ENCODE measurements at regions not wholly inside any gene's neighbourhood (a gene's known extent, or its start where the extent isn't known, plus 50 kb on each side); places are given as distances from the start of the nearest gene placed in this dataset.

- ChIA-PET POLR2A (no interaction called here), CTCF (no interaction called here)
- DNase-seq = no peak
- no peak for ATAC-seq (ENCODE audit: poor library complexity)
- no peak overlapping the region for H3K27ac ChIP-seq (ENCODE audit: low read depth in 1 of 2, low read length in 2 of 2)
- H3K36me3 ChIP-seq (ENCODE audit: insufficient read depth, low read length) = no peaks in the 10 kb centered on the region
- H3K4me1 ChIP-seq (ENCODE audit: insufficient read depth, low read length) = no peaks in the 10 kb centered on the region
- no peak overlapping the region for H3K27ac Mint-ChIP-seq
- H3K36me3 Mint-ChIP-seq (ENCODE audit: low read depth) = no peaks in the 10 kb centered on the region
- H3K27me3 Mint-ChIP-seq = peaks cover 9% of the 10 kb centered on the region
- peaks cover 10 to 11% of the 10 kb centered on the region in 2 experiments for H3K9me3 ChIP-seq (ENCODE audit: control insufficient read depth in 1 of 2, insufficient read depth in 1 of 2, low read length in 2 of 2)
- intact Hi-C loops (cut with DNase I, micrococcal nuclease) = no loop called here
- no peaks in the 10 kb centered on the region for H3K4me1 Mint-ChIP-seq (ENCODE audit: low read depth)
- peaks cover 2% of the 10 kb centered on the region for H3K9me3 Mint-ChIP-seq
- no peak overlapping the region for H3K4me3 Mint-ChIP-seq
- H3K4me3 ChIP-seq (ENCODE audit: low read length) = no peak overlapping the region
- no peaks in the 10 kb centered on the region for H3K27me3 ChIP-seq (ENCODE audit: control insufficient read depth in 1 of 2, insufficient read depth in 2 of 2, low read length in 2 of 2)
- no peak for TF ChIP-seq CTCF (IDR thresholded peaks at IDR 0.05)
These were observed 101.9 kb upstream of the CACNA2D3 start for GRCh38 chr3:54020436-54020835.

GRCh38 chr3:54014067-54014466 lies 108.3 kb upstream of the CACNA2D3 start:
- intact Hi-C loops (cut with DNase I, micrococcal nuclease) = no loop called here
- peaks cover 5 to 7% of the 10 kb centered on the region in 2 experiments for H3K9me3 ChIP-seq (ENCODE audit: control insufficient read depth in 1 of 2, insufficient read depth in 1 of 2, low read length in 2 of 2)
- Mint-ChIP-seq H3K27me3 (peaks cover 17% of the 10 kb centered on the region), H3K36me3 (ENCODE audit: low read depth) (no peaks in the 10 kb centered on the region), H3K27ac (no peak overlapping the region), H3K9me3 (no peaks in the 10 kb centered on the region), H3K4me1 (ENCODE audit: low read depth) (no peaks in the 10 kb centered on the region), H3K4me3 (no peak overlapping the region)
- ATAC-seq (ENCODE audit: poor library complexity) (no peak), DNase-seq (no peak)
- peaks cover 0 to 5% of the 10 kb centered on the region in 2 experiments for H3K27me3 ChIP-seq (ENCODE audit: control insufficient read depth in 1 of 2, insufficient read depth in 2 of 2, low read length in 2 of 2)
- H3K4me1 ChIP-seq (ENCODE audit: insufficient read depth, low read length) = no peaks in the 10 kb centered on the region
- H3K27ac ChIP-seq (ENCODE audit: low read depth in 1 of 2, low read length in 2 of 2) = no peak overlapping the region
- no peaks in the 10 kb centered on the region for H3K36me3 ChIP-seq (ENCODE audit: insufficient read depth, low read length)
- ChIA-PET POLR2A (no interaction called here), CTCF (interaction anchor here (0.5 kb wide), 1 partner anchor 163 kb away, joined by 3 read pairs; no protein-coding TSS in a partner anchor)
- H3K4me3 ChIP-seq (ENCODE audit: low read length) = no peak overlapping the region
- TF ChIP-seq CTCF (IDR thresholded peaks at IDR 0.05) = no peak

- intact Hi-C loops (cut with DNase I, micrococcal nuclease) = no loop called here
- ChIA-PET POLR2A (no interaction called here), CTCF (no interaction called here)
- no peak for TF ChIP-seq CTCF (IDR thresholded peaks at IDR 0.05)
- Mint-ChIP-seq H3K4me1 (ENCODE audit: low read depth) (no peaks in the 10 kb centered on the region), H3K9me3 (no peaks in the 10 kb centered on the region), H3K27me3 (peaks cover 11% of the 10 kb centered on the region), H3K27ac (no peak overlapping the region), H3K4me3 (no peak overlapping the region), H3K36me3 (ENCODE audit: low read depth) (no peaks in the 10 kb centered on the region)
- Histone ChIP-seq H3K27ac (ENCODE audit: low read depth in 1 of 2, low read length in 2 of 2) (no peak overlapping the region), H3K4me3 (ENCODE audit: low read length) (no peak overlapping the region), H3K36me3 (ENCODE audit: insufficient read depth, low read length) (no peaks in the 10 kb centered on the region), H3K4me1 (ENCODE audit: insufficient read depth, low read length) (no peaks in the 10 kb centered on the region), H3K9me3 (ENCODE audit: control insufficient read depth in 1 of 2, insufficient read depth in 1 of 2, low read length in 2 of 2) (no peaks in the 10 kb centered on the region), H3K27me3 (ENCODE audit: control insufficient read depth in 1 of 2, insufficient read depth in 2 of 2, low read length in 2 of 2) (peaks cover 0 to 5% of the 10 kb centered on the region in 2 experiments)
- no peak for DNase-seq
- no peak for ATAC-seq (ENCODE audit: poor library complexity)
These were observed 113.6 kb upstream of the CACNA2D3 start for GRCh38 chr3:54008744-54009143.

All from CD4-positive, alpha-beta T cell (primary cell).